ENCODE measurements at regions not wholly inside any gene's neighbourhood (a gene's known extent, or its start where the extent isn't known, plus 50 kb on each side); places are given as distances from the start of the nearest gene placed in this dataset.

DNA sequence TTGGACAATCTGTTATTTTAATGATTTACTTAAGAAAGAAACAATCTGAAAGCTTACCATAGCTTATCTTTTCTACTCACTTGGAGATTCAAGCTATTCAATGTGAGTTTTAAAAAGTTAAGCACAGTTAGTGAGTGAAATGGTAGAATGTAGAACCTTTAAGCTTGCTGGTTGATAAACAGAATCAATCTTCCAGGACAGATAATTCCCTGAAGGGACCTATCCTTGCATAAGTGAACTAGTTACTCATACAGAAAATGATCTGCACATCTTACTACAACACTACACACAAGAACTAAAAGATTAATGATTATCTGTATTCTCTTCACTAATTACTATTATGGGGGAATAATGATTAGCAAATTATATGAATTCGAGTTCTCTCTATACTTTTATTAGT lies 165.6 kb downstream of the PALM2AKAP2 start:
- CTCF ChIA-PET: interaction anchor here (1.1 kb wide), 1 partner anchor 113 kb away, joined by 3 read pairs; no protein-coding TSS in a partner anchor
- Mint-ChIP-seq H3K9me3 (peaks cover 0 to 6% (median 0%) of the 10 kb centered on the region in 11 donors), H3K4me1 (peaks cover 3 to 11% (median 4%) of the 10 kb centered on the region in 7 donors), H3K36me3 (peaks cover 0 to 15% (median 6%) of the 10 kb centered on the region in 5 donors), H3K27me3 (peaks cover 0 to 7% (median 4%) of the 10 kb centered on the region in 5 donors), H3K4me3 (no peak overlapping the region), H3K27ac (no peak overlapping the region)
- Histone ChIP-seq H3K36me3 (ENCODE audit: control insufficient read depth in 2 of 3, insufficient read depth in 3 of 3, low read length in 3 of 3) (no peaks in the 10 kb centered on the region), H3K27me3 (ENCODE audit: control insufficient read depth in 2 of 2, insufficient read depth in 2 of 2, low read length in 2 of 2) (no peaks in the 10 kb centered on the region), H3K27ac (ENCODE audit: low read depth, low read length) (no peak overlapping the region), H3K4me3 (ENCODE audit: low read length) (no peak overlapping the region), H3K4me1 (ENCODE audit: control insufficient read depth in 2 of 2, insufficient read depth in 2 of 2, low read length in 2 of 2) (no peaks in the 10 kb centered on the region), H3K9me3 (ENCODE audit: control insufficient read depth in 2 of 3, low read length in 3 of 3) (no peaks in the 10 kb centered on the region)
- intact Hi-C loops (cut with micrococcal nuclease): no loop called here
- DNase-seq: no peak
- POLR2A ChIA-PET: interaction anchor here (1.2 kb wide), 1 partner anchor 23 kb away, joined by 5 read pairs; no protein-coding TSS in a partner anchor
- no peak for ATAC-seq

DNA sequence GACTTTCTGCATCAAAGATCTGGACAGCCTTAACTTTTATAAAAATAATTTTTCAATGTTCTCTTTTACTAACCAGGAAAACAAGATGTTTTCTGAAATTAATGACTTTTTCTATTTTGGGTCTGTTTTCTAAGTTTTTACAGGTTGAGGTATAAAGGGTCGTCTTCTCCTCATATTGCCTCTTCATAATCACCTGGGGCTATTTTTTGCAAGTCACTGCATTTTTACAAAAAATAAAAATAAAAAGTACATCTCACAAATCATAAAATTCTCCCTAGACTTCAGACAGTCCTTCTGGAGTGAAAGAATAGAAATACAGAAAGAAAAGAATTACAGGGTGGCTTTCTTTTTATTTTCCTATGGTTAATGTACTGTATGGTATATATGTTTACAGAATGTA lies 168.5 kb downstream of the PALM2AKAP2 start:
- no peak overlapping the region for H3K4me3 Mint-ChIP-seq
- DNase-seq (no peak), ATAC-seq (no peak)
- peaks cover 0 to 5% (median 0%) of the 10 kb centered on the region in 5 donors for H3K27me3 Mint-ChIP-seq
- CTCF ChIA-PET: no interaction called here
- H3K27ac Mint-ChIP-seq: no peak overlapping the region
- Histone ChIP-seq H3K4me1 (ENCODE audit: control insufficient read depth in 2 of 2, insufficient read depth in 2 of 2, low read length in 2 of 2) (no peaks in the 10 kb centered on the region), H3K4me3 (ENCODE audit: low read length) (no peak overlapping the region), H3K27ac (ENCODE audit: low read depth, low read length) (no peak overlapping the region), H3K27me3 (ENCODE audit: control insufficient read depth in 2 of 2, insufficient read depth in 2 of 2, low read length in 2 of 2) (no peaks in the 10 kb centered on the region), H3K9me3 (ENCODE audit: control insufficient read depth in 2 of 3, low read length in 3 of 3) (no peaks in the 10 kb centered on the region), H3K36me3 (ENCODE audit: control insufficient read depth in 2 of 3, insufficient read depth in 3 of 3, low read length in 3 of 3) (no peaks in the 10 kb centered on the region)
- H3K36me3 Mint-ChIP-seq: peaks cover 0 to 14% (median 5%) of the 10 kb centered on the region in 5 donors
- POLR2A ChIA-PET: no interaction called here
- peaks cover 0 to 5% (median 0%) of the 10 kb centered on the region in 11 donors for H3K9me3 Mint-ChIP-seq
- H3K4me1 Mint-ChIP-seq: peaks cover 12 to 36% (median 24%) of the 10 kb centered on the region in 7 donors
- intact Hi-C loops (cut with micrococcal nuclease): no loop called here

DNA sequence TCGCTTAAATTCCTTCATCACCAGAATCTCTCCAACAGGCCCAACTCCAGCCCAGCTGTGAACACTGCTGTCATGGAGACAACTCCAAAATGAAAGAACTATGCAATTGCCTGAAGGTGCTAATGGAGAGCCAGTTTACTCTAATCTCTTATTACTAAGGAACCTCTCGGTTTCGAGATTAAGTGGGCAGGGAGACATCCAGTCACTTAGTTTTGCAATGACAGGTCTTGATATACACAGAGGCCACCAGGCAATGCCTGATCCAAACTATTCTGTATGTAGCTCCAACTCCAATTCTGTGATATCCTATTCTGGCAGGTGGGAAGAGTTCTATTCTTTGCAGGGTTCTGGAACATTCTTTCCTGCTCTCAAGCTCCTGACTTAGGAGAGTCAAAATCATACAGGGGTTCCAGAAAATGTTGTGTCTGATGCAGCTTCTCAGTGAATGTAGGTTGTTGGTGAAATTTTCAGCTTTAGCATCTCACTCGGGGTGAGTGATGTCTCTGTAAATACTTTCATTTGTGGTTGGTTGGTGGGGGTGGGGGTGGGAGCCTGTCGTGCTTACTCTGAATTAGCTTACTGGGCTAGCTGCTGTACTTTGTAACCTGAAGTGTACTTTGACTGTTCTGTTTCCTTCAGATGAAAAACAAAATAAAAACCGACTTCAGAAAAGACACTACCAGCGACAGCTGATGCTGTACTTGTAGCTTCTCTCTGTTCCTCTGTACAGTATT lies 170.9 kb downstream of the PALM2AKAP2 start:
- Histone ChIP-seq H3K27me3 (ENCODE audit: control insufficient read depth in 2 of 2, insufficient read depth in 2 of 2, low read length in 2 of 2) (no peaks in the 10 kb centered on the region), H3K4me1 (ENCODE audit: control insufficient read depth in 2 of 2, insufficient read depth in 2 of 2, low read length in 2 of 2) (no peaks in the 10 kb centered on the region), H3K27ac (ENCODE audit: low read depth, low read length) (no peak overlapping the region), H3K9me3 (ENCODE audit: control insufficient read depth in 2 of 3, low read length in 3 of 3) (no peaks in the 10 kb centered on the region), H3K36me3 (ENCODE audit: control insufficient read depth in 2 of 3, insufficient read depth in 3 of 3, low read length in 3 of 3) (no peaks in the 10 kb centered on the region), H3K4me3 (ENCODE audit: low read length) (no peak overlapping the region)
- peak in 3 of 9 donors; percentile 17 to 34 (median 27) for DNase-seq
- H3K4me3 Mint-ChIP-seq: peak overlapping the region in 6 of 10 donors; percentile 8 to 72 (median 32)
- CTCF ChIA-PET: interaction anchor here (0.6 to 1.2 kb wide), 2 partner anchors 44 to 115 kb away, joined by 4 to 6 read pairs; no protein-coding TSS in a partner anchor
- H3K27ac Mint-ChIP-seq: peak overlapping the region; percentile 17 to 92 (median 62)
- H3K4me1 Mint-ChIP-seq: peaks cover 12 to 34% (median 23%) of the 10 kb centered on the region in 7 donors
- no peaks in the 10 kb centered on the region for H3K27me3 Mint-ChIP-seq
- H3K9me3 Mint-ChIP-seq: peaks cover 0 to 3% (median 0%) of the 10 kb centered on the region in 11 donors
- intact Hi-C loops (cut with micrococcal nuclease): loop anchor here (1.0 to 5.0 kb wide), 5 partner anchors 17 to 98 kb away; no protein-coding TSS in a partner anchor
- ATAC-seq: peak; percentile 41
- POLR2A ChIA-PET: interaction anchor here (0.9 to 1.0 kb wide), 2 partner anchors 16 to 24 kb away, joined by 3 read pairs; no protein-coding TSS in a partner anchor
- peaks cover 0 to 9% (median 0%) of the 10 kb centered on the region in 5 donors for H3K36me3 Mint-ChIP-seq

DNA sequence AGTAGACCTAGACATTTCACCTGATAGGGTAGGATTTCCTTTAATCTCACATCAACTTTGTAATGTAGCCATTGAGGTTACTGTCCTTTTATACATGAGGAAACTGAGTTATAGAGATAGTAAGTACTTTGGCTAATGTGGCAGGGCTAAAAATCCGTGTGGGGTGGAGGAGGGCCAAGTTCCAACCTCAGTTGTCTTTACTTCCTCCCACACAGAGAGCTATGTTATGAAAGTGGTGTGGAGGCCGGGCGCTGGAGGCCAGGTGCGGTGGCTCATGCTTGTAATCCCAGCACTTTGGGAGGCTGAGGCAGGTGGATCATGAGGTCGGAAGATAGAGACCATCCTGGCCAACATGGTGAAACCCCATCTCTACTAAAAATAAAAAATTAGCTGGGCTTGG lies 173.3 kb downstream of the PALM2AKAP2 start:
- Histone ChIP-seq H3K9me3 (ENCODE audit: control insufficient read depth in 2 of 3, low read length in 3 of 3) (no peaks in the 10 kb centered on the region), H3K4me3 (ENCODE audit: low read length) (no peak overlapping the region), H3K27me3 (ENCODE audit: control insufficient read depth in 2 of 2, insufficient read depth in 2 of 2, low read length in 2 of 2) (no peaks in the 10 kb centered on the region), H3K27ac (ENCODE audit: low read depth, low read length) (no peak overlapping the region), H3K4me1 (ENCODE audit: control insufficient read depth in 2 of 2, insufficient read depth in 2 of 2, low read length in 2 of 2) (no peaks in the 10 kb centered on the region), H3K36me3 (ENCODE audit: control insufficient read depth in 2 of 3, insufficient read depth in 3 of 3, low read length in 3 of 3) (no peaks in the 10 kb centered on the region)
- ATAC-seq (no peak), DNase-seq (no peak)
- H3K27me3 Mint-ChIP-seq: peaks cover 0 to 4% (median 0%) of the 10 kb centered on the region in 5 donors
- peaks cover 14 to 46% (median 28%) of the 10 kb centered on the region in 7 donors for H3K4me1 Mint-ChIP-seq
- CTCF ChIA-PET: no interaction called here
- peaks cover 0 to 3% (median 0%) of the 10 kb centered on the region in 11 donors for H3K9me3 Mint-ChIP-seq
- POLR2A ChIA-PET: interaction anchor here (1.8 kb wide), 1 partner anchor 15 kb away, joined by 5 read pairs; no protein-coding TSS in a partner anchor
- H3K27ac Mint-ChIP-seq: no peak overlapping the region
- no peak overlapping the region for H3K4me3 Mint-ChIP-seq
- peaks cover 0 to 9% (median 0%) of the 10 kb centered on the region in 5 donors for H3K36me3 Mint-ChIP-seq
- intact Hi-C loops (cut with micrococcal nuclease): loop anchor here in 1 of 2 donors (5.0 kb wide), 1 partner anchor 36 kb away; no protein-coding TSS in a partner anchor

DNA sequence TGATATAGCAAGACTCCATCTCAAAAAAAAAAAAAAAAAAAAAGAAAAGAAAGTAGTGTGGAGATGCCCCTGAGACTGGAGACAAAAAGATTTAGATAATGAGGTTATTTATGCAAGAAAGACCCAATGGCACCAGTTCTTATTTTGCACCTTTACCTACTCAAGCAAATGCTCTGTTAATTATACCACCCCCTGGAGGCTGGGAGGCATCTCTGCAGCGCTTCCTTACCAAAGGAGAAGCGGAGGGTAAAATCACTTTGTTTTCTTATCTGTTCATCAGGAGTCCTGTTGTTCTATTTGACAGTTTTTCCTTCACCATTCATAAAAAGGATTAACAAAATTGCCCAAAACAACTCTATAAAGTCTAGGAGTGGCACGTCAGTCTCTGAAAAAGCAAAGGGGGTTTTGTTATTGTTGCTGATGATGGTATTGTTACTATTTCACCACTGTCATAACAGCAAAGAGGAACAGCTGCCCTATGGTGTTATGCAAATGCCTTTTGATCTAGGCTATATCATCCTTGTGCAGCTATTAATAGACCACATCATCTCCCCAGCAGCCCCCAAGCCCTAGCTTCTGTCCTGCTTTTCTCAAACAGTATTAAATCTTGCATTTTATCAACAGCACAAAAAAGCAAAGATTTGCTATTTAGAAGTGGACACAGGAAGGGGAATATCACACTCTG lies 174.0 kb downstream of the PALM2AKAP2 start:
- ChIA-PET POLR2A (interaction anchor here (1.8 kb wide), 1 partner anchor 14 kb away, joined by 5 read pairs; no protein-coding TSS in a partner anchor), CTCF (no interaction called here)
- DNase-seq (no peak), ATAC-seq (no peak)
- Histone ChIP-seq H3K4me1 (ENCODE audit: control insufficient read depth in 2 of 2, insufficient read depth in 2 of 2, low read length in 2 of 2) (no peaks in the 10 kb centered on the region), H3K27ac (ENCODE audit: low read depth, low read length) (no peak overlapping the region), H3K36me3 (ENCODE audit: control insufficient read depth in 2 of 3, insufficient read depth in 3 of 3, low read length in 3 of 3) (no peaks in the 10 kb centered on the region), H3K4me3 (ENCODE audit: low read length) (no peak overlapping the region), H3K27me3 (ENCODE audit: control insufficient read depth in 2 of 2, insufficient read depth in 2 of 2, low read length in 2 of 2) (no peaks in the 10 kb centered on the region), H3K9me3 (ENCODE audit: control insufficient read depth in 2 of 3, low read length in 3 of 3) (no peaks in the 10 kb centered on the region)
- H3K27ac Mint-ChIP-seq: no peak overlapping the region
- H3K27me3 Mint-ChIP-seq: peaks cover 0 to 9% (median 5%) of the 10 kb centered on the region in 5 donors
- peaks cover 14 to 46% (median 28%) of the 10 kb centered on the region in 7 donors for H3K4me1 Mint-ChIP-seq
- peaks cover 0 to 9% (median 0%) of the 10 kb centered on the region in 5 donors for H3K36me3 Mint-ChIP-seq
- H3K9me3 Mint-ChIP-seq: peaks cover 0 to 3% (median 0%) of the 10 kb centered on the region in 11 donors
- H3K4me3 Mint-ChIP-seq: no peak overlapping the region
- intact Hi-C loops (cut with micrococcal nuclease): loop anchor here in 1 of 2 donors (5.0 kb wide), 1 partner anchor 37 kb away; no protein-coding TSS in a partner anchor

GRCh38 chr9:109956717-109957440 lies 176.9 kb downstream of the PALM2AKAP2 start:
- Mint-ChIP-seq H3K4me1 (peaks cover 7 to 44% (median 27%) of the 10 kb centered on the region in 7 donors), H3K27ac (peak overlapping the region in 1 of 9 donors; percentile 59), H3K9me3 (peaks cover 0 to 3% (median 0%) of the 10 kb centered on the region in 11 donors), H3K36me3 (peaks cover 0 to 8% (median 0%) of the 10 kb centered on the region in 5 donors), H3K27me3 (peaks cover 0 to 9% (median 5%) of the 10 kb centered on the region in 5 donors), H3K4me3 (no peak overlapping the region)
- Histone ChIP-seq H3K27ac (ENCODE audit: low read depth, low read length) (no peak overlapping the region), H3K4me3 (ENCODE audit: low read length) (no peak overlapping the region), H3K27me3 (ENCODE audit: control insufficient read depth in 2 of 2, insufficient read depth in 2 of 2, low read length in 2 of 2) (no peaks in the 10 kb centered on the region), H3K9me3 (ENCODE audit: control insufficient read depth in 2 of 3, low read length in 3 of 3) (no peaks in the 10 kb centered on the region), H3K36me3 (ENCODE audit: control insufficient read depth in 2 of 3, insufficient read depth in 3 of 3, low read length in 3 of 3) (no peaks in the 10 kb centered on the region), H3K4me1 (ENCODE audit: control insufficient read depth in 2 of 2, insufficient read depth in 2 of 2, low read length in 2 of 2) (peaks cover 0 to 6% of the 10 kb centered on the region in 2 donors)
- POLR2A ChIA-PET: interaction anchor here (0.8 to 2.6 kb wide), 2 partner anchors 9 to 78 kb away, joined by 8 to 10 read pairs; no protein-coding TSS in a partner anchor
- intact Hi-C loops (cut with micrococcal nuclease): no loop called here
- ATAC-seq (no peak), DNase-seq (no peak)
- CTCF ChIA-PET: interaction anchor here (1.7 kb wide), 1 partner anchor 12 kb away, joined by 4 read pairs; no protein-coding TSS in a partner anchor

Data from naive thymus-derived CD4-positive, alpha-beta T cell (primary cell).